ENCODE measurements at regions not wholly inside any gene's neighbourhood (a gene's known extent, or its start where the extent isn't known, plus 50 kb on each side); places are given as distances from the start of the nearest gene placed in this dataset.

DNA sequence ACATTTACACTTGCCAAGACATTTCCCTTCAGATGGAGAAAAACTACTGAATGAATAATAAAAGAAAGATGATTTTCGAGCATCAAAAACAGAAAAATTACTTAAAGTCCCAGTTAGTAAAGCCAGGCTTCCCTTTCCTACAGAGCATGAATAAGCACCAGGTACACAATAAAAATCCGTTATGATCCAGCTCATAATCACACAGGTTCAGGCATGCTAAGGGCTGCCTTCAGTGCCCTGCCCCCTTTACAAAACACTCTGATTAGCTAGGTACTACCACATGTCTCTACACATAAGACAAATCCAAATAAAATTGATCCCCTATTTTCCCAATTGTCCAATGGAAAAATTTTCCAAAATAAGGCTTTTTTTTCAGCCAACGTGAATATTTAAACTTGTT, 413.2 kb upstream of the LRATD1 start:
- intact Hi-C loops (cut with DNase I; ENCODE audit: low total_unique reads) (no loop called here), in situ Hi-C loops (cut with MboI; ENCODE audit: low pct_ligation_motif_present in 1 of 4, low pct_unique_long_range_greater_than_20kb in 1 of 4, low sequenced_read_pairs in 3 of 4) (no loop called here)
- no peak for TF ChIP-seq POLR2AphosphoS5 (IDR thresholded peaks at IDR 0.05)
- TF ChIP-seq EP300 (IDR thresholded peaks at IDR 0.05; ENCODE audit: low read depth): no peak
- TF ChIP-seq, protein P1, sequence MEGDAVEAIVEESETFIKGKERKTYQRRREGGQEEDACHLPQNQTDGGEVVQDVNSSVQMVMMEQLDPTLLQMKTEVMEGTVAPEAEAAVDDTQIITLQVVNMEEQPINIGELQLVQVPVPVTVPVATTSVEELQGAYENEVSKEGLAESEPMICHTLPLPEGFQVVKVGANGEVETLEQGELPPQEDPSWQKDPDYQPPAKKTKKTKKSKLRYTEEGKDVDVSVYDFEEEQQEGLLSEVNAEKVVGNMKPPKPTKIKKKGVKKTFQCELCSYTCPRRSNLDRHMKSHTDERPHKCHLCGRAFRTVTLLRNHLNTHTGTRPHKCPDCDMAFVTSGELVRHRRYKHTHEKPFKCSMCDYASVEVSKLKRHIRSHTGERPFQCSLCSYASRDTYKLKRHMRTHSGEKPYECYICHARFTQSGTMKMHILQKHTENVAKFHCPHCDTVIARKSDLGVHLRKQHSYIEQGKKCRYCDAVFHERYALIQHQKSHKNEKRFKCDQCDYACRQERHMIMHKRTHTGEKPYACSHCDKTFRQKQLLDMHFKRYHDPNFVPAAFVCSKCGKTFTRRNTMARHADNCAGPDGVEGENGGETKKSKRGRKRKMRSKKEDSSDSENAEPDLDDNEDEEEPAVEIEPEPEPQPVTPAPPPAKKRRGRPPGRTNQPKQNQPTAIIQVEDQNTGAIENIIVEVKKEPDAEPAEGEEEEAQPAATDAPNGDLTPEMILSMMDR (IDR thresholded peaks at IDR 0.05): no peak
- no peak for TF ChIP-seq POLR2A (IDR thresholded peaks at IDR 0.05)
- no peak for DNase-seq
- no peaks in the 10 kb centered on the region for H3K4me1 ChIP-seq
- H3K27ac ChIP-seq: no peak overlapping the region
- no peaks in the 10 kb centered on the region for H3K36me3 ChIP-seq
- H3K9me3 ChIP-seq: no peaks in the 10 kb centered on the region
- no peaks in the 10 kb centered on the region for H3K27me3 ChIP-seq
- WGBS, 2 donors (ENCODE audit: low coverage in 1 of 2): 61 to 71% methylated on average over 3 of the region's 3 CpGs
- no peak overlapping the region for H3K4me3 ChIP-seq

DNA sequence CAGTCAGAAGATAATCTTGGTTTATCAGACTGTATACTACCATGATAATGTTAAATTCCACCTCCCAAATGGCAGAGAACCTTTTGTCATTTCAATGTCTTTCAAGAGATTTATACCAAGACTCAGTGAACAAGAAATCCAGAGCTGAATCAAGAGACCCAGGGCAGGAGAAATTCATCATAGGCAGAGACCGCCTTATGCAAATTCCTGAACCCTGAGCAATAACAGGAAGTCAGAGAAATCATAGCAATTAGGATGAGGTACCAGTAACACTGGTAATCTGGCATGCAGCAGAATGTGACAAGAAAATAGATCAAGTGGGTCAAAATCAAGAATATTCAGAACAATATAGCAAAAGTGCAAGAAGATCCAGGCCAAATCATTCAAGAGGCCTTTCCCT, 412.4 kb upstream of the LRATD1 start:
- TF ChIP-seq EP300 (IDR thresholded peaks at IDR 0.05; ENCODE audit: low read depth) (no peak), POLR2A (IDR thresholded peaks at IDR 0.05) (no peak), POLR2AphosphoS5 (IDR thresholded peaks at IDR 0.05) (no peak)
- TF ChIP-seq, protein P1 (IDR thresholded peaks at IDR 0.05): no peak
- no peaks in the 10 kb centered on the region for H3K27me3 ChIP-seq
- no peak overlapping the region for H3K27ac ChIP-seq
- 78 to 83% methylated on average over 1 of the region's 1 CpG for WGBS, 2 donors (ENCODE audit: low coverage in 1 of 2)
- H3K4me3 ChIP-seq: no peak overlapping the region
- no peak for DNase-seq
- no peaks in the 10 kb centered on the region for H3K9me3 ChIP-seq
- no peaks in the 10 kb centered on the region for H3K36me3 ChIP-seq
- no peaks in the 10 kb centered on the region for H3K4me1 ChIP-seq
- in situ Hi-C loops (cut with MboI; ENCODE audit: low pct_ligation_motif_present in 1 of 4, low pct_unique_long_range_greater_than_20kb in 1 of 4, low sequenced_read_pairs in 3 of 4): no loop called here
- intact Hi-C loops (cut with DNase I; ENCODE audit: low total_unique reads): no loop called here

DNA sequence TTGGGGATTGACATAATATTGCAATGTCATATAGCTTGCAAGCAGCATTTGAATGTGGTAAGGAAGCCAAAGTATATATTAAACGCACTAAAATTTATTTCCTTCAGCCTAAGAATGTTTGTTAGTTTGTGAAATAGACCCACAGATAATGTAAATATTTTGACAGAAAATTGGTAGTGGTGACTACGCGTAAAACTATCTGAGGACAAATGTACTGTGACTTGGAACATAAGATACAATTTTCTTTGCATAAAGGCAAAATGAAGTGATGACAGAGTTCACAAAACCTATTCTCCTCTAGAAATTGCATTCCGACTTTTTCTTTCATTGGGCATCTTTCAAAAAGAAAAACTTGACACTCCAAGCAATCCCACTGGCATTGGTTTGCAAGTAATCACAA, 411.1 kb upstream of the LRATD1 start:
- Histone ChIP-seq H3K4me3 (no peak overlapping the region), H3K9me3 (no peaks in the 10 kb centered on the region), H3K4me1 (no peaks in the 10 kb centered on the region), H3K27me3 (no peaks in the 10 kb centered on the region), H3K36me3 (no peaks in the 10 kb centered on the region), H3K27ac (no peak overlapping the region)
- WGBS, 2 donors (ENCODE audit: low coverage in 1 of 2): 63 to 68% methylated on average over 4 of the region's 4 CpGs
- in situ Hi-C loops (cut with MboI; ENCODE audit: low pct_ligation_motif_present in 1 of 4, low pct_unique_long_range_greater_than_20kb in 1 of 4, low sequenced_read_pairs in 3 of 4): no loop called here
- intact Hi-C loops (cut with DNase I; ENCODE audit: low total_unique reads): no loop called here
- no peak for DNase-seq
- TF ChIP-seq EP300 (IDR thresholded peaks at IDR 0.05; ENCODE audit: low read depth) (no peak), POLR2AphosphoS5 (IDR thresholded peaks at IDR 0.05) (no peak), POLR2A (IDR thresholded peaks at IDR 0.05) (no peak)
- TF ChIP-seq, protein P1 (IDR thresholded peaks at IDR 0.05): no peak

DNA sequence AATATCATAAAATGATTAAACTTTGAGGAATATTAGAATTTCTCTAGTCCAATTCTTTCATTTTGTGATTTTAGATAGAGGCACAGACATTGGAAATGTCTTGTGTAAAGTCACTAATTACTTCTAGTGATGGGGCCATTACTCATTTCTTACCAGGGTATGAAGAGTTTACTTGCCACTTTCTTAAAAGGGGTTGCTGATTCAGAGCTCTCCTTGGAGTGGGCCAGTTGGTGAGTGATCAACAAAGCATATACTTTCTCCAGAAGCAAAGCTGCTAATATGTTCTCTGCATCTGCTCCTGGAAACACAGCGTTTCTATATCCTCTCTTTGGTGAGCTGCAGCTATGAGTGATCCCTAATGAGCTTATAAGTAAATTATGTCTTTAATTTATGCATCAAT, 408.9 kb upstream of the LRATD1 start:
- H3K27ac ChIP-seq: no peak overlapping the region
- no peaks in the 10 kb centered on the region for H3K27me3 ChIP-seq
- TF ChIP-seq POLR2A (IDR thresholded peaks at IDR 0.05): no peak
- DNase-seq: no peak
- no peaks in the 10 kb centered on the region for H3K36me3 ChIP-seq
- no peaks in the 10 kb centered on the region for H3K9me3 ChIP-seq
- in situ Hi-C loops (cut with MboI; ENCODE audit: low pct_ligation_motif_present in 1 of 4, low pct_unique_long_range_greater_than_20kb in 1 of 4, low sequenced_read_pairs in 3 of 4) (no loop called here), intact Hi-C loops (cut with DNase I; ENCODE audit: low total_unique reads) (no loop called here)
- WGBS, 2 donors (ENCODE audit: low coverage in 1 of 2): 70 to 92% methylated on average over 1 of the region's 1 CpG
- H3K4me3 ChIP-seq: no peak overlapping the region
- no peaks in the 10 kb centered on the region for H3K4me1 ChIP-seq

DNA sequence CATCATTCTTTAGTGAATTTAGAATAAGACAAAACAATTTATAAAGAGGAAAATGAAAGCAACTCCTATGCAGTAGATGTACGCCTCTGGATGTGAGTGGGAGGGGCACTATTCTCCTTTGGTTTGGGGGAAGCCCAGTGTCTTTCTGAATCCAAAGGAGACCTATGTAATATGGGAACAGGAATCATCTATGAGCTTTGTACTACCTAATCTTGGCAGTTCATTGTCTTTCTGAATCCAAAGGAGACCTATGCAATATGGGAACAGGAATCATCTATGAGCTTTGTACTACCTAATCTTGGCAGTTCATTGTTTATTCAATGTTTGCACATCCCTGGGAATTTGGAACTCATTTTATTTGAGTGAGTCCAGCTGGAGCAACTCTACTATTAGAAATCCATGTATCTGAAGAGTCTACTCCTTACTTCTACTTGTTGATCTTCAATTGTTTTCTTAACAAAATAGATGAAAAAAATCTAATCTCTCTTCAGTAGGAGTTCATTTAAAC, 401.1 kb upstream of the LRATD1 start:
- no peak for DNase-seq
- H3K9me3 ChIP-seq: no peaks in the 10 kb centered on the region
- intact Hi-C loops (cut with DNase I; ENCODE audit: low total_unique reads) (no loop called here), in situ Hi-C loops (cut with MboI; ENCODE audit: low pct_ligation_motif_present in 1 of 4, low pct_unique_long_range_greater_than_20kb in 1 of 4, low sequenced_read_pairs in 3 of 4) (no loop called here)
- no peaks in the 10 kb centered on the region for H3K4me1 ChIP-seq
- H3K27me3 ChIP-seq: no peaks in the 10 kb centered on the region
- no peak for TF ChIP-seq POLR2AphosphoS5 (IDR thresholded peaks at IDR 0.05)
- no peak for TF ChIP-seq EP300 (IDR thresholded peaks at IDR 0.05; ENCODE audit: low read depth)
- TF ChIP-seq, protein P1 (IDR thresholded peaks at IDR 0.05): no peak
- TF ChIP-seq POLR2A (IDR thresholded peaks at IDR 0.05): no peak
- H3K36me3 ChIP-seq: no peaks in the 10 kb centered on the region
- H3K4me3 ChIP-seq: no peak overlapping the region
- H3K27ac ChIP-seq: no peak overlapping the region
- WGBS, 2 donors (ENCODE audit: low coverage in 1 of 2): 69 to 82% methylated on average over 1 of the region's 1 CpG
